UCSD-AML1 (cell line): ENCODE measurements at regions not wholly inside any gene's neighbourhood (a gene's known extent, or its start where the extent isn't known, plus 50 kb on each side); places are given as distances from the start of the nearest gene placed in this dataset.

Experiments used
- DNase-seq: peaks from one replicate; lab custom pipeline; 2025; ENCODE audit not compliant: unreplicated experiment; lab: John Stamatoyannopoulos, UW

GRCh38 chr11:91688672-91689071 lies 535.9 kb upstream of the FAT3 start:
- DNase-seq: no peak

- no peak for DNase-seq
These were observed 537.9 kb upstream of the FAT3 start for GRCh38 chr11:91686700-91687099.

GRCh38 chr11:91686281-91686680 lies 538.3 kb upstream of the FAT3 start:
- DNase-seq: no peak

- no peak for DNase-seq
These were observed 550.9 kb upstream of the FAT3 start for GRCh38 chr11:91673705-91674104.

GRCh38 chr11:91664521-91664920 lies 560.1 kb upstream of the FAT3 start:
- no peak for DNase-seq

- DNase-seq: no peak
These were observed 564.6 kb upstream of the FAT3 start for GRCh38 chr11:91660036-91660435.

GRCh38 chr11:91654686-91655085 lies 569.9 kb upstream of the FAT3 start:
- DNase-seq: no peak

GRCh38 chr11:91653079-91653754 lies 571.4 kb upstream of the FAT3 start:
- no peak for DNase-seq

GRCh38 chr11:91650802-91651201 lies 573.8 kb upstream of the FAT3 start:
- no peak for DNase-seq

GRCh38 chr11:91641153-91641552 lies 583.5 kb upstream of the FAT3 start:
- DNase-seq: no peak

- no peak for DNase-seq
These were observed 585.3 kb upstream of the FAT3 start for GRCh38 chr11:91639359-91639758.

- DNase-seq: no peak
These were observed 593.5 kb upstream of the FAT3 start for GRCh38 chr11:91630916-91631673.

GRCh38 chr11:91625495-91625894 lies 599.1 kb upstream of the FAT3 start:
- DNase-seq: no peak

- DNase-seq: no peak
These were observed 600.6 kb upstream of the FAT3 start for GRCh38 chr11:91624021-91624420.

GRCh38 chr11:91608677-91609076 lies 615.9 kb upstream of the FAT3 start:
- DNase-seq: no peak

GRCh38 chr11:91596111-91596510 lies 628.5 kb upstream of the FAT3 start:
- no peak for DNase-seq

- DNase-seq: no peak
These were observed 633.6 kb upstream of the FAT3 start for GRCh38 chr11:91591021-91591420.

GRCh38 chr11:91587131-91587530 lies 637.5 kb upstream of the FAT3 start:
- no peak for DNase-seq

- DNase-seq: no peak
These were observed 639.4 kb upstream of the FAT3 start for GRCh38 chr11:91585035-91585801.

- DNase-seq: no peak
These were observed 661.4 kb upstream of the FAT3 start for GRCh38 chr11:91563176-91563575.

GRCh38 chr11:91560434-91560833 lies 664.2 kb upstream of the FAT3 start:
- no peak for DNase-seq

GRCh38 chr11:91538065-91538464 lies 686.6 kb upstream of the FAT3 start:
- no peak for DNase-seq
